B cell (primary cell): ENCODE measurements at regions not wholly inside any gene's neighbourhood (a gene's known extent, or its start where the extent isn't known, plus 50 kb on each side); places are given as distances from the start of the nearest gene placed in this dataset.

Experiments
- ATAC-seq: fragments of 200-7000 bp; cut with Tn5 transposase; one replicate; pipeline ENCODE4 v1.10.0; 2021; ENCODE audit warnings: low read depth, mild to moderate bottlenecking, moderate number of reproducible peaks, moderate library complexity
- CTCF ChIA-PET: fragments of 350-600 bp; sonication (Branson Sonifier 250); formaldehyde crosslinking; loops from one replicate; lab custom pipeline; 2021; ENCODE audit warnings: antibody characterized with exemption, inconsistent platforms; lab: Charles Lee
- POLR2A ChIA-PET: fragments of 350-600 bp; sonication (Branson Sonifier 250); formaldehyde crosslinking; loops from one replicate; lab custom pipeline; 2021; ENCODE audit warnings: antibody characterized with exemption; lab: Charles Lee
- DNase-seq: peaks from one replicate; pipeline ENCODE4 v3.0.0; 2013
- H2AFZ ChIP-seq: 2 replicates; pipeline ENCODE4 v1.6.1; 2012; ENCODE audit warnings: mild to moderate bottlenecking, low read depth, low read length; ENCODE audit not compliant: insufficient read depth, poor library complexity, severe bottlenecking
- H3K27ac ChIP-seq, 2 donors: 1 replicate in 1 of 2; 2 replicates in 1 of 2; pipeline ENCODE4 v1.5.1; 2012 to 2013; ENCODE audit warnings: low read length in 2 of 2, mild to moderate bottlenecking in 2 of 2, moderate library complexity in 1 of 2
- H3K27me3 ChIP-seq, 4 experiments: fragments of 200-600 bp in 1 of 4; sonication (generic) in 1 of 4; replicated peaks in 1 of 4; 1 replicate in 2 of 4; 2 replicates in 2 of 4; pipeline versions ENCODE4 v1.6.1 to v1.7.0; 2013 to 2016; ENCODE audit warnings: low read length in 3 of 4, mild to moderate bottlenecking in 2 of 4, mixed read lengths in 1 of 4, moderate library complexity in 1 of 4; ENCODE audit not compliant: insufficient read depth in 4 of 4, control insufficient read depth in 3 of 4; ENCODE audit errors: control extremely low read depth in 1 of 4
- H3K36me3 ChIP-seq, 2 experiments: replicated peaks in 1 of 2; 1 replicate in 1 of 2; 2 replicates in 1 of 2; pipeline versions ENCODE4 v1.6.1 to v1.7.1; 2013; ENCODE audit warnings: low read length in 1 of 2; ENCODE audit not compliant: insufficient read depth in 2 of 2, control insufficient read depth in 1 of 2; ENCODE audit errors: control extremely low read depth in 1 of 2, extremely low read depth in 1 of 2
- H3K4me1 ChIP-seq, 2 donors: fragments of 200-600 bp in 1 of 2; sonication (generic) in 1 of 2; 1 replicate in 1 of 2; 2 replicates in 1 of 2; pipeline versions ENCODE4 v1.5.1 to v1.6.1; 2013 to 2017; ENCODE audit warnings: low read length in 2 of 2; ENCODE audit not compliant: control insufficient read depth in 2 of 2, insufficient read depth in 2 of 2
- H3K4me2 ChIP-seq: replicated peaks from 2 replicates; pipeline ENCODE3; 2012; ENCODE audit warnings: mild to moderate bottlenecking, low read depth, low read length; ENCODE audit not compliant: poor library complexity, severe bottlenecking
- H3K4me3 ChIP-seq, 5 experiments: fragments of 200-600 bp in 1 of 5; sonication (generic) in 1 of 5; 1 replicate in 3 of 5; 2 replicates in 2 of 5; pipeline versions ENCODE4 v1.5.1 to v1.7.0; 2011 to 2016; ENCODE audit warnings: low read length in 4 of 5, mild to moderate bottlenecking in 4 of 5, low read depth in 2 of 5, control low read depth in 1 of 5, moderate library complexity in 1 of 5; ENCODE audit not compliant: insufficient read depth in 1 of 5; ENCODE audit errors: control extremely low read depth in 1 of 5, extremely low read depth in 1 of 5
- H3K79me2 ChIP-seq: fragments of 200-600 bp; sonication (generic); one replicate; pipeline ENCODE4 v1.6.0; 2016; ENCODE audit warnings: low read length; ENCODE audit not compliant: control insufficient read depth, insufficient read depth
- H3K9ac ChIP-seq: fragments of 200-600 bp; sonication (generic); 2 replicates; pipeline ENCODE4 v1.6.1; 2017; ENCODE audit warnings: mild to moderate bottlenecking, low read length, moderate library complexity
- H3K9me3 ChIP-seq, 3 donors: one replicate each; pipeline versions ENCODE4 v1.6.1 to v1.7.1; 2013; ENCODE audit warnings: low read length in 2 of 3; ENCODE audit not compliant: control insufficient read depth in 2 of 3, insufficient read depth in 1 of 3; ENCODE audit errors: control extremely low read depth in 1 of 3
- H4K20me1 ChIP-seq: 2 replicates; pipeline ENCODE4 v1.6.0; 2012; ENCODE audit warnings: mild to moderate bottlenecking, low read length; ENCODE audit not compliant: insufficient read depth, control insufficient read depth, poor library complexity, severe bottlenecking
- H3K27ac Mint-ChIP-seq: one replicate; pipeline ENCODE4 v1.8.0; 2021; ENCODE audit warnings: mixed read lengths
- H3K27me3 Mint-ChIP-seq: one replicate; pipeline ENCODE4 v1.8.0; 2021; ENCODE audit warnings: mixed read lengths
- H3K4me1 Mint-ChIP-seq: one replicate; pipeline ENCODE4 v1.8.0; 2021; ENCODE audit warnings: mixed read lengths
- H3K4me3 Mint-ChIP-seq: one replicate; pipeline ENCODE4 v1.8.0; 2021; ENCODE audit warnings: mixed read lengths
- H3K9me3 Mint-ChIP-seq: one replicate; pipeline ENCODE4 v1.8.0; 2022; ENCODE audit warnings: mixed read lengths; ENCODE audit not compliant: insufficient read depth
- CTCF ChIP-seq: fragments of 200-600 bp; IDR thresholded peaks from one replicate; pipeline ENCODE4 v1.8.0; 2022; ENCODE audit warnings: antibody characterized with exemption, mild to moderate bottlenecking
- EZH2 ChIP-seq: IDR thresholded peaks from 2 replicates; pipeline ENCODE4 v1.6.1; 2012; ENCODE audit warnings: borderline replicate concordance, low read depth, mild to moderate bottlenecking, moderate library complexity, low read length; ENCODE audit not compliant: insufficient read depth, poor library complexity, severe bottlenecking
- WGBS: methylation state at CpG from one replicate; pipeline ENCODE4 v1.1.5; 2013; ENCODE audit warnings: missing lambda C conversion rate; ENCODE audit not compliant: insufficient coverage; 5-methylcytosine and 5-hydroxymethylcytosine counted together
- intact Hi-C: fragments of 100-400 bp; cut with micrococcal nuclease; formaldehyde crosslinking; loops from one replicate; pipeline ENCODE4 v1.10.0; 2022

- H3K36me3 ChIP-seq, result no peaks in the 10 kb centered on the region
- Mint-ChIP-seq H3K27ac (no peak overlapping the region), H3K27me3 (peaks cover 8% of the 10 kb centered on the region), H3K4me3 (no peak overlapping the region), H3K4me1 (no peaks in the 10 kb centered on the region), H3K9me3 (peaks cover 9% of the 10 kb centered on the region)
- H3K27me3 ChIP-seq, result no peaks in the 10 kb centered on the region
- no peaks in the 10 kb centered on the region for H3K9me3 ChIP-seq
- no peak overlapping the region for H3K4me2 ChIP-seq
- no peak overlapping the region for H2AFZ ChIP-seq
- DNase-seq (no peak), ATAC-seq (no peak)
- 93% methylated on average over 6 of the region's 7 CpGs for WGBS
- CTCF ChIA-PET, result no interaction called here
- H3K79me2 ChIP-seq, result no peaks in the 10 kb centered on the region
- no peak overlapping the region for H3K9ac ChIP-seq
- H3K27ac ChIP-seq, result no peak overlapping the region
- TF ChIP-seq EZH2 (no peak), CTCF (no peak)
- intact Hi-C loops, result no loop called here
- POLR2A ChIA-PET, result no interaction called here
- no peak overlapping the region for H3K4me3 ChIP-seq
- no peaks in the 10 kb centered on the region for H3K4me1 ChIP-seq
- no peaks in the 10 kb centered on the region for H4K20me1 ChIP-seq
Observed at GRCh38 chr15:91456251-91456718, 356.2 kb downstream of the SV2B start.

- no peak for DNase-seq
- POLR2A ChIA-PET, result no interaction called here
Observed at GRCh38 chr15:91456921-91457320, 356.9 kb downstream of the SV2B start.

More at GRCh38 chr15:91456921-91457320, 356.9 kb downstream of the SV2B start:
- no peak for ATAC-seq
- no peak overlapping the region for H3K4me3 Mint-ChIP-seq
- Histone ChIP-seq H3K4me1 (no peaks in the 10 kb centered on the region), H3K27ac (no peak overlapping the region), H3K36me3 (no peaks in the 10 kb centered on the region), H3K9ac (no peak overlapping the region), H3K4me2 (no peak overlapping the region), H3K79me2 (no peaks in the 10 kb centered on the region), H4K20me1 (no peaks in the 10 kb centered on the region), H2AFZ (no peak overlapping the region), H3K4me3 (no peak overlapping the region), H3K9me3 (no peaks in the 10 kb centered on the region), H3K27me3 (no peaks in the 10 kb centered on the region)
- CTCF ChIA-PET, result no interaction called here
- H3K4me1 Mint-ChIP-seq, result no peaks in the 10 kb centered on the region
- no peak overlapping the region for H3K27ac Mint-ChIP-seq
- H3K9me3 Mint-ChIP-seq, result peaks cover 9% of the 10 kb centered on the region
- 100% methylated on average over 1 of the region's 3 CpGs for WGBS
- no peak for TF ChIP-seq CTCF
- TF ChIP-seq EZH2, result no peak
- intact Hi-C loops, result no loop called here
- H3K27me3 Mint-ChIP-seq, result peaks cover 8% of the 10 kb centered on the region
